ENCODE measurements at regions not wholly inside any gene's neighbourhood (a gene's known extent, or its start where the extent isn't known, plus 50 kb on each side); places are given as distances from the start of the nearest gene placed in this dataset.

- no peaks in the 10 kb centered on the region for H3K36me3 ChIP-seq (ENCODE audit: insufficient read depth, low read length)
- no peak overlapping the region for H3K4me3 Mint-ChIP-seq (ENCODE audit: unreplicated experiment)
- peaks cover 3% of the 10 kb centered on the region for H3K4me1 Mint-ChIP-seq (ENCODE audit: low read depth, unreplicated experiment)
- DNase-seq (ENCODE audit: low read depth), result no peak
- peaks cover 3% of the 10 kb centered on the region for H3K27me3 Mint-ChIP-seq (ENCODE audit: low read depth, unreplicated experiment)
- H3K27ac Mint-ChIP-seq (ENCODE audit: unreplicated experiment), result no peak overlapping the region
- H3K4me1 ChIP-seq (ENCODE audit: insufficient read depth, low read length), result no peaks in the 10 kb centered on the region
- H2AFZ ChIP-seq (ENCODE audit: low read depth, low read length), result no peak overlapping the region
- peaks cover 5% of the 10 kb centered on the region for H3K9me3 Mint-ChIP-seq (ENCODE audit: unreplicated experiment)
- no peaks in the 10 kb centered on the region for H3K36me3 Mint-ChIP-seq (ENCODE audit: low read depth, unreplicated experiment)
- H3K27me3 ChIP-seq (ENCODE audit: insufficient read depth, low read length), result no peaks in the 10 kb centered on the region
- H3K9me3 ChIP-seq (ENCODE audit: insufficient read depth, low read depth, low read length), result peaks cover 15% of the 10 kb centered on the region
- no peak overlapping the region for H3K9ac ChIP-seq (ENCODE audit: low read length)
- no peak overlapping the region for H3K4me3 ChIP-seq (ENCODE audit: insufficient read depth, low read depth, low read length)
- peaks cover 2% of the 10 kb centered on the region for H4K20me1 ChIP-seq (ENCODE audit: insufficient read depth, low read length)
- no peaks in the 10 kb centered on the region for H3K79me2 ChIP-seq (ENCODE audit: insufficient read depth, low read length)
- no peak for TF ChIP-seq EZH2 (IDR thresholded peaks at IDR 0.05; ENCODE audit: insufficient read depth, low read length)
- TF ChIP-seq, protein P1, sequence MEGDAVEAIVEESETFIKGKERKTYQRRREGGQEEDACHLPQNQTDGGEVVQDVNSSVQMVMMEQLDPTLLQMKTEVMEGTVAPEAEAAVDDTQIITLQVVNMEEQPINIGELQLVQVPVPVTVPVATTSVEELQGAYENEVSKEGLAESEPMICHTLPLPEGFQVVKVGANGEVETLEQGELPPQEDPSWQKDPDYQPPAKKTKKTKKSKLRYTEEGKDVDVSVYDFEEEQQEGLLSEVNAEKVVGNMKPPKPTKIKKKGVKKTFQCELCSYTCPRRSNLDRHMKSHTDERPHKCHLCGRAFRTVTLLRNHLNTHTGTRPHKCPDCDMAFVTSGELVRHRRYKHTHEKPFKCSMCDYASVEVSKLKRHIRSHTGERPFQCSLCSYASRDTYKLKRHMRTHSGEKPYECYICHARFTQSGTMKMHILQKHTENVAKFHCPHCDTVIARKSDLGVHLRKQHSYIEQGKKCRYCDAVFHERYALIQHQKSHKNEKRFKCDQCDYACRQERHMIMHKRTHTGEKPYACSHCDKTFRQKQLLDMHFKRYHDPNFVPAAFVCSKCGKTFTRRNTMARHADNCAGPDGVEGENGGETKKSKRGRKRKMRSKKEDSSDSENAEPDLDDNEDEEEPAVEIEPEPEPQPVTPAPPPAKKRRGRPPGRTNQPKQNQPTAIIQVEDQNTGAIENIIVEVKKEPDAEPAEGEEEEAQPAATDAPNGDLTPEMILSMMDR (IDR thresholded peaks at IDR 0.05; ENCODE audit: insufficient read depth, low read depth, low read length), result no peak
- no peak overlapping the region for H3K4me2 ChIP-seq (ENCODE audit: low read length)
- FAIRE-seq, result no peak
- no peak overlapping the region for H3K27ac ChIP-seq (ENCODE audit: low read depth, low read length)
Observed at GRCh38 chr1:4140821-4141220, 240.7 kb upstream of the C1orf174 start.

DNA sequence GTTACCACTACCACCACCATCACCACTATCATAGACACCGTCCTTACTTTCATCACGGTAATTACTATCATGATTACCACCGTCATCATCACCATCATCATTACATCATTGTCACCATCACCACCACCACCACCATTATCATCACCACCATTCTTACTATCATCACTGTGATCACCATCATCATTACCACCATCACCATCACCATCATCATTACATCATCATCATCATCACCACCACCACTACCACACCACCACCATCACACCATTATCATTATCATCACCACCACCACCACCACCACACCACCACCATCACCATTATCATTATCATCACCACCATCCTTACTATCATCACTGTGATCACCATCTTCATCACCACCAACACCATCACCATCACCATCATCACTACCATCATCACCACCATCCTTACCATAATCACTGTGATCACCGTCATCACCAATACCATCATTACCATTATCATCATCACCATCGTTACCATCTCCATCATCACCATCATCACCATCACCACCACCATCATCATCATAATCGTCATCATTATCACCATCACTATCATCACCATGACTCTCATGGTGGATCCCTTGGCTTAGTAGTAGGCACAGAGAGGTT, 244.4 kb upstream of the C1orf174 start:
- no peaks in the 10 kb centered on the region for H3K36me3 ChIP-seq (ENCODE audit: insufficient read depth, low read length)
- H3K4me1 ChIP-seq (ENCODE audit: insufficient read depth, low read length), result no peaks in the 10 kb centered on the region
- Mint-ChIP-seq H3K36me3 (ENCODE audit: low read depth, unreplicated experiment) (no peaks in the 10 kb centered on the region), H3K4me1 (ENCODE audit: low read depth, unreplicated experiment) (no peaks in the 10 kb centered on the region), H3K27me3 (ENCODE audit: low read depth, unreplicated experiment) (no peaks in the 10 kb centered on the region), H3K4me3 (ENCODE audit: unreplicated experiment) (no peak overlapping the region), H3K27ac (ENCODE audit: unreplicated experiment) (no peak overlapping the region), H3K9me3 (ENCODE audit: unreplicated experiment) (peaks cover 4% of the 10 kb centered on the region)
- no peak overlapping the region for H3K4me2 ChIP-seq (ENCODE audit: low read length)
- DNase-seq (ENCODE audit: low read depth) (no peak), FAIRE-seq (peak; percentile 96)
- H3K9ac ChIP-seq (ENCODE audit: low read length), result no peak overlapping the region
- no peaks in the 10 kb centered on the region for H3K27me3 ChIP-seq (ENCODE audit: insufficient read depth, low read length)
- TF ChIP-seq EZH2 (IDR thresholded peaks at IDR 0.05; ENCODE audit: insufficient read depth, low read length), result no peak
- TF ChIP-seq, protein P1 (IDR thresholded peaks at IDR 0.05; ENCODE audit: insufficient read depth, low read depth, low read length), result no peak
- H3K4me3 ChIP-seq (ENCODE audit: insufficient read depth, low read depth, low read length), result no peak overlapping the region
- no peak overlapping the region for H3K27ac ChIP-seq (ENCODE audit: low read depth, low read length)
- H2AFZ ChIP-seq (ENCODE audit: low read depth, low read length), result no peak overlapping the region
- peaks cover 12% of the 10 kb centered on the region for H3K9me3 ChIP-seq (ENCODE audit: insufficient read depth, low read depth, low read length)
- peaks cover 2% of the 10 kb centered on the region for H4K20me1 ChIP-seq (ENCODE audit: insufficient read depth, low read length)
- no peaks in the 10 kb centered on the region for H3K79me2 ChIP-seq (ENCODE audit: insufficient read depth, low read length)

DNA sequence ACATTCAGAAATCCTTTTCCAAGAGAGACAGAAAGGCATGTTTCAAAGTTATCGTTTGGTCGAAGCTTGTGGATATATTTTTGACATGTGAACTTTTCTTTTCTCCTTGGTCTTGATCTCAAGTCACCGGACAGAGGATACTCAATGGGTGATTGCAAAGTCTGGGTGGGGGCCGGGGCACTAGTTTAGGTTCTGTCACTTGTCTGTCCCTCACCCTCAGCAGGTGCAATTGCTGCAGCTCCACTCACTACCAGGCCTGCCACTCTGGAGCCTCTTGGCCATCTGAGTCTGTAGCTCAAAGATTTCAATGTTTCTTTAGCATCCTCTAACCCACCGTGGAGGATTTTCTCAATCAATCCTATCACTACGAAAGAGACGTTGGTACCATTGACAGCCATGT, 246.0 kb upstream of the C1orf174 start:
- TF ChIP-seq, protein P1 (IDR thresholded peaks at IDR 0.05; ENCODE audit: insufficient read depth, low read depth, low read length), result no peak
- no peak for TF ChIP-seq EZH2 (IDR thresholded peaks at IDR 0.05; ENCODE audit: insufficient read depth, low read length)
- Histone ChIP-seq H3K36me3 (ENCODE audit: insufficient read depth, low read length) (no peaks in the 10 kb centered on the region), H3K27ac (ENCODE audit: low read depth, low read length) (no peak overlapping the region), H3K79me2 (ENCODE audit: insufficient read depth, low read length) (no peaks in the 10 kb centered on the region), H3K9ac (ENCODE audit: low read length) (no peak overlapping the region), H3K4me1 (ENCODE audit: insufficient read depth, low read length) (no peaks in the 10 kb centered on the region), H3K9me3 (ENCODE audit: insufficient read depth, low read depth, low read length) (peaks cover 15% of the 10 kb centered on the region), H3K4me2 (ENCODE audit: low read length) (no peak overlapping the region), H4K20me1 (ENCODE audit: insufficient read depth, low read length) (peaks cover 2% of the 10 kb centered on the region), H2AFZ (ENCODE audit: low read depth, low read length) (no peak overlapping the region), H3K4me3 (ENCODE audit: insufficient read depth, low read depth, low read length) (no peak overlapping the region), H3K27me3 (ENCODE audit: insufficient read depth, low read length) (no peaks in the 10 kb centered on the region)
- DNase-seq (ENCODE audit: low read depth), result no peak
- H3K27ac Mint-ChIP-seq (ENCODE audit: unreplicated experiment), result no peak overlapping the region
- FAIRE-seq, result no peak
- H3K27me3 Mint-ChIP-seq (ENCODE audit: low read depth, unreplicated experiment), result no peaks in the 10 kb centered on the region
- H3K9me3 Mint-ChIP-seq (ENCODE audit: unreplicated experiment), result peaks cover 4% of the 10 kb centered on the region
- no peak overlapping the region for H3K4me3 Mint-ChIP-seq (ENCODE audit: unreplicated experiment)
- no peaks in the 10 kb centered on the region for H3K36me3 Mint-ChIP-seq (ENCODE audit: low read depth, unreplicated experiment)
- no peaks in the 10 kb centered on the region for H3K4me1 Mint-ChIP-seq (ENCODE audit: low read depth, unreplicated experiment)
